ENCODE measurements at regions not wholly inside any gene's neighbourhood (a gene's known extent, or its start where the extent isn't known, plus 50 kb on each side); places are given as distances from the start of the nearest gene placed in this dataset.
"Not testable (repeated sequence)": the region's sequence is repeated elsewhere in the genome, so short reads cannot be mapped to it uniquely, and the experiment has no call there.

DNA sequence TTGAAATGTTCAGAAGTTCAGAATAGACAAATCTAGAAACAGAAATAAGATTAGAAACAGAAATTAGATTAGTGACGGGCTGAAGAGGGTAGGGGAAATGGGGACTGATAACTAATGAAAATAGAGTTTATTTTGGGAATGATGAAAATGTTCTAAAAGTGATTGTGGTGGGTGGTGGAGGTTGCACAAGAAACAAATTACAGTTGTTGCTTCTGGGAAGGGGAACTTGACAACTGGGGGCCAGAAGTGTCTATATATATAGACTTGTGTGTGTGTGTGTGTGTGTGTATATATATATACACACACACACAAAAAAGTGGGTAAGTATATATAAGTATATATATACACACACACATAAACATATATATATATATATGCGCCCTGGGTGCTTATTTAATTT lies 86.5 kb upstream of the RREB1 start:
- no peak overlapping the region for H3K4me3 Mint-ChIP-seq (ENCODE audit: unreplicated experiment)
- no peaks in the 10 kb centered on the region for H3K27me3 Mint-ChIP-seq (ENCODE audit: insufficient read depth, unreplicated experiment)
- H3K4me1 Mint-ChIP-seq (ENCODE audit: insufficient read depth, unreplicated experiment), result no peaks in the 10 kb centered on the region
- H3K36me3 Mint-ChIP-seq (ENCODE audit: insufficient read depth, unreplicated experiment), result no peaks in the 10 kb centered on the region
- no TSS peak for BruUV-seq (replicated peaks)
- ChIA-PET POLR2A (no interaction called here), CTCF (no interaction called here)
- intact Hi-C loops (cut with micrococcal nuclease), result no loop called here
- TF ChIP-seq, protein P1, sequence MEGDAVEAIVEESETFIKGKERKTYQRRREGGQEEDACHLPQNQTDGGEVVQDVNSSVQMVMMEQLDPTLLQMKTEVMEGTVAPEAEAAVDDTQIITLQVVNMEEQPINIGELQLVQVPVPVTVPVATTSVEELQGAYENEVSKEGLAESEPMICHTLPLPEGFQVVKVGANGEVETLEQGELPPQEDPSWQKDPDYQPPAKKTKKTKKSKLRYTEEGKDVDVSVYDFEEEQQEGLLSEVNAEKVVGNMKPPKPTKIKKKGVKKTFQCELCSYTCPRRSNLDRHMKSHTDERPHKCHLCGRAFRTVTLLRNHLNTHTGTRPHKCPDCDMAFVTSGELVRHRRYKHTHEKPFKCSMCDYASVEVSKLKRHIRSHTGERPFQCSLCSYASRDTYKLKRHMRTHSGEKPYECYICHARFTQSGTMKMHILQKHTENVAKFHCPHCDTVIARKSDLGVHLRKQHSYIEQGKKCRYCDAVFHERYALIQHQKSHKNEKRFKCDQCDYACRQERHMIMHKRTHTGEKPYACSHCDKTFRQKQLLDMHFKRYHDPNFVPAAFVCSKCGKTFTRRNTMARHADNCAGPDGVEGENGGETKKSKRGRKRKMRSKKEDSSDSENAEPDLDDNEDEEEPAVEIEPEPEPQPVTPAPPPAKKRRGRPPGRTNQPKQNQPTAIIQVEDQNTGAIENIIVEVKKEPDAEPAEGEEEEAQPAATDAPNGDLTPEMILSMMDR (IDR thresholded peaks at IDR 0.05; ENCODE audit: unreplicated experiment), result no peak
- H3K27ac Mint-ChIP-seq (ENCODE audit: low read depth, unreplicated experiment), result no peak overlapping the region
- DNase-seq (ENCODE audit: unreplicated experiment), result no peak
- no peaks in the 10 kb centered on the region for H3K9me3 Mint-ChIP-seq (ENCODE audit: unreplicated experiment)

DNA sequence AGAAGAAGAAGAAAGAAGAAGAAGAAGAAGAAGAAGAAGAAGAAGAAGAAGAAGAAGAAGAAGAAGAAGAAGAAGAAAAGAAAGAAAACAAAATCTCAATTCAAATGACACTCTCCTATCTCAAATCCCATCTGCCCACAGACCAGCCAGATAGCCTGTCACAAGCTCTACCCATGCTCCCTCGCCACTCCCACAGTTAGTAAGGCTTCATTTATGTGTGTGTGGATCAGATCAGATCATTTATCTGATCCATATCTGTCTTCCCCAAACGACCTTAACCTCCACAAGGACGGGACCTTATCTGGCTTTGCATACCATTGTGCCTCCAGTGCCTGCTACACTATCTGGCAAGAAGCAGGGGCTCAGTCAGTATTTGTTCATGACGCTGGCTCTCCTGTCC lies 81.9 kb upstream of the RREB1 start:
- no TSS peak for BruUV-seq (replicated peaks)
- Mint-ChIP-seq H3K9me3 (ENCODE audit: unreplicated experiment) (no peaks in the 10 kb centered on the region), H3K4me3 (ENCODE audit: unreplicated experiment) (no peak overlapping the region), H3K36me3 (ENCODE audit: insufficient read depth, unreplicated experiment) (no peaks in the 10 kb centered on the region), H3K4me1 (ENCODE audit: insufficient read depth, unreplicated experiment) (no peaks in the 10 kb centered on the region), H3K27ac (ENCODE audit: low read depth, unreplicated experiment) (no peak overlapping the region), H3K27me3 (ENCODE audit: insufficient read depth, unreplicated experiment) (no peaks in the 10 kb centered on the region)
- DNase-seq (ENCODE audit: unreplicated experiment), result no peak
- POLR2A ChIA-PET, result no interaction called here
- TF ChIP-seq, protein P1 (IDR thresholded peaks at IDR 0.05; ENCODE audit: unreplicated experiment), result no peak
- CTCF ChIA-PET, result no interaction called here
- intact Hi-C loops (cut with micrococcal nuclease), result no loop called here

DNA sequence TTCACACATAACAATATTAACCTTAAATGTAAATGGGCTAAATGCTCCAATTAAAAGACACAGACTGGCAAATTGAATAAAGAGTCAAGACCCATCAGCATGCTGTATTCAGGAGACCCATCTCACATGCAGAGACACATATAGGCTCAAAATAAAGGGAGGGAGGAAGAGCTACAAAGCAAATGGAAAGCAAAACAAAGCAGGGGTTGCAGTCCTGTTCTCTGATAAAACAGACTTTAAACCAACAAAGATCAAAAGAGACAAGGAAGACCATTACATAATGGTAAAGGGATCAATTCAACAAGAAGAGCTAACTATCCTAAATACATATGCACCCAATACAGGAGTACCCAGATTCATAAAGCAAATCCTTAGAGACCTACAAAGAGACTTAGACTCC lies 78.8 kb upstream of the RREB1 start:
- H3K4me3 Mint-ChIP-seq (ENCODE audit: unreplicated experiment); H3K27me3 Mint-ChIP-seq (ENCODE audit: insufficient read depth, unreplicated experiment); H3K4me1 Mint-ChIP-seq (ENCODE audit: insufficient read depth, unreplicated experiment); POLR2A ChIA-PET; DNase-seq (ENCODE audit: unreplicated experiment); H3K9me3 Mint-ChIP-seq (ENCODE audit: unreplicated experiment); H3K27ac Mint-ChIP-seq (ENCODE audit: low read depth, unreplicated experiment); H3K36me3 Mint-ChIP-seq (ENCODE audit: insufficient read depth, unreplicated experiment); intact Hi-C loops (cut with micrococcal nuclease); CTCF ChIA-PET; BruUV-seq (replicated peaks): not testable (repeated sequence)

DNA sequence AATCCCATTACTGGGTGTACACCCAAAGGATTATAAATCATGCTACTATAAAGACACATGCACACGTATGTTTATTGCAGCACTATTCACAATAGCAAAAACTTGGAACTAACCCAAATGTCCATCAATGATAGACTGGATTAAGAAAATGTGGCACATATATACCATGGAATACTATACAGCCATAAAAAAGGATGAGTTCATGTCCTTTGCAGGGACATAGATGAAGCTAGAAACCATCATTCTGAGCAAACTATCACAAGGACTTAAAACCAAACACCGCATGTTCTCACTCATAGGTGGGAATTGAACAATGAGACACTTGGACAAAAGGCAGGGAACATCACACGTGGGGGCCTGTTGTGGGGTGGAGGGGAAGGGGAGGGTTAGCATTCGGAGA lies 76.8 kb upstream of the RREB1 start:
- H3K27me3 Mint-ChIP-seq (ENCODE audit: insufficient read depth, unreplicated experiment); intact Hi-C loops (cut with micrococcal nuclease); POLR2A ChIA-PET; H3K4me1 Mint-ChIP-seq (ENCODE audit: insufficient read depth, unreplicated experiment); H3K36me3 Mint-ChIP-seq (ENCODE audit: insufficient read depth, unreplicated experiment); H3K9me3 Mint-ChIP-seq (ENCODE audit: unreplicated experiment); H3K4me3 Mint-ChIP-seq (ENCODE audit: unreplicated experiment); DNase-seq (ENCODE audit: unreplicated experiment); H3K27ac Mint-ChIP-seq (ENCODE audit: low read depth, unreplicated experiment); BruUV-seq (replicated peaks): not testable (repeated sequence)
- CTCF ChIA-PET, result interaction anchor here (0.6 kb wide), 1 partner anchor 22 kb away, joined by 4 read pairs; no protein-coding TSS in a partner anchor

DNA sequence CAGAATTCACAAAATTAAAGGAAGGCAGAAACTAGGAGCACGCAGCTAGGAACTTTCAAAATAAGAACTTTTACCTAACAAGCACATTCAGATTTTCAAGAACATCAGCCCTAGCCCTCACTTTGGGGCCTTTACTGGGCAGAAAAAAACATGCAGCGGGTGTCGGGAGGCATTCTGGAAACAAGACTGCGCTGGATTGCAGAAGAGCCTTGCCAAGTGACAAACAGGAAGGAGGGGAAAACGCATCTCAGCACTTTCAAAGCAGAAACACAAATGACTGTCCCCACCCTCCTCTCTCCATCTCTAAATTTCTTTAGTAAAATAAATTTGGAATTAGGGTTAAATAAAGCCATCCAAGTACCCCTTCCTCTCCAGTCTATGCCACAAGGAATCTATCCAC lies 74.6 kb upstream of the RREB1 start:
- H3K36me3 Mint-ChIP-seq (ENCODE audit: insufficient read depth, unreplicated experiment), result no peaks in the 10 kb centered on the region
- intact Hi-C loops (cut with micrococcal nuclease), result no loop called here
- H3K27ac Mint-ChIP-seq (ENCODE audit: low read depth, unreplicated experiment), result no peak overlapping the region
- no peak for DNase-seq (ENCODE audit: unreplicated experiment)
- CTCF ChIA-PET, result no interaction called here
- H3K9me3 Mint-ChIP-seq (ENCODE audit: unreplicated experiment), result no peaks in the 10 kb centered on the region
- POLR2A ChIA-PET, result no interaction called here
- TF ChIP-seq, protein P1 (IDR thresholded peaks at IDR 0.05; ENCODE audit: unreplicated experiment), result no peak
- BruUV-seq (replicated peaks), result no TSS peak
- no peaks in the 10 kb centered on the region for H3K27me3 Mint-ChIP-seq (ENCODE audit: insufficient read depth, unreplicated experiment)
- H3K4me1 Mint-ChIP-seq (ENCODE audit: insufficient read depth, unreplicated experiment), result peaks cover 6% of the 10 kb centered on the region
- H3K4me3 Mint-ChIP-seq (ENCODE audit: unreplicated experiment), result no peak overlapping the region

All from MCF 10A (cell line).